Parathyroid adenoma (tissue), 2 donors: ENCODE measurements at regions not wholly inside any gene's neighbourhood (a gene's known extent, or its start where the extent isn't known, plus 50 kb on each side); places are given as distances from the start of the nearest gene placed in this dataset.
"Not testable (repeated sequence)": the region's sequence is repeated elsewhere in the genome, so short reads cannot be mapped to it uniquely, and the experiment has no call there.

Experiments
- H2AFZ ChIP-seq: fragments of 300-600 bp; sonication (generic); one replicate; pipeline ENCODE4 v1.7.0; 2017; ENCODE audit warnings: antibody characterized with exemption, mild to moderate bottlenecking
- H3K27ac ChIP-seq: fragments of 300-600 bp; sonication (generic); one replicate; pipeline ENCODE4 v1.7.0; 2017
- H3K27me3 ChIP-seq: fragments of 300-600 bp; sonication (generic); one replicate; pipeline ENCODE4 v1.7.0; 2017; ENCODE audit warnings: low read length; ENCODE audit not compliant: control insufficient read depth, insufficient read depth
- H3K36me3 ChIP-seq: fragments of 300-600 bp; sonication (generic); one replicate; pipeline ENCODE4 v1.7.0; 2017; ENCODE audit warnings: low read length; ENCODE audit not compliant: control insufficient read depth, insufficient read depth
- H3K4me1 ChIP-seq: fragments of 300-600 bp; sonication (generic); one replicate; pipeline ENCODE4 v1.7.0; 2017; ENCODE audit warnings: control low read depth
- H3K4me2 ChIP-seq: fragments of 300-600 bp; sonication (generic); one replicate; pipeline ENCODE4 v1.7.0; 2017; ENCODE audit warnings: low read length
- H3K4me3 ChIP-seq: fragments of 300-600 bp; sonication (generic); one replicate; pipeline ENCODE4 v1.7.0; 2017; ENCODE audit warnings: low read depth, low read length
- H3K79me2 ChIP-seq: fragments of 300-600 bp; sonication (generic); one replicate; pipeline ENCODE4 v1.7.0; 2017; ENCODE audit warnings: control low read depth
- H3K9ac ChIP-seq: fragments of 300-600 bp; sonication (generic); one replicate; pipeline ENCODE4 v1.7.0; 2017; ENCODE audit warnings: mild to moderate bottlenecking
- H3K9me3 ChIP-seq: fragments of 300-600 bp; sonication (generic); one replicate; pipeline ENCODE4 v1.7.0; 2017; ENCODE audit warnings: low read length; ENCODE audit not compliant: control insufficient read depth
- CTCF ChIP-seq: fragments of 300-600 bp; sonication (generic); IDR thresholded peaks from one replicate; pipeline ENCODE4 v1.7.0; 2017; ENCODE audit warnings: antibody characterized with exemption, mild to moderate bottlenecking
- donor health status: primary hyperparathyroidism.

GRCh38 chr4:103853627-103854026 is 133.8 kb upstream of the TACR3 start:
- Histone ChIP-seq H3K4me3 (no peak overlapping the region), H3K36me3 (no peaks in the 10 kb centered on the region), H3K9me3 (no peaks in the 10 kb centered on the region), H3K9ac (no peak overlapping the region), H3K79me2 (no peaks in the 10 kb centered on the region), H3K27me3 (no peaks in the 10 kb centered on the region), H3K4me2 (no peak overlapping the region), H3K4me1 (no peaks in the 10 kb centered on the region), H2AFZ (no peak overlapping the region), H3K27ac (no peak overlapping the region)
- no peak for TF ChIP-seq CTCF

GRCh38 chr4:103853146-103853545 is 133.4 kb upstream of the TACR3 start:
- no peak overlapping the region for H2AFZ ChIP-seq
- H3K4me2 ChIP-seq = no peak overlapping the region
- TF ChIP-seq CTCF = no peak
- no peaks in the 10 kb centered on the region for H3K79me2 ChIP-seq
- H3K9ac ChIP-seq = no peak overlapping the region
- no peaks in the 10 kb centered on the region for H3K27me3 ChIP-seq
- H3K9me3 ChIP-seq = no peaks in the 10 kb centered on the region
- H3K36me3 ChIP-seq = no peaks in the 10 kb centered on the region
- no peaks in the 10 kb centered on the region for H3K4me1 ChIP-seq
- H3K27ac ChIP-seq = no peak overlapping the region
- H3K4me3 ChIP-seq = no peak overlapping the region

- Histone ChIP-seq H2AFZ (no peak overlapping the region), H3K4me1 (no peaks in the 10 kb centered on the region), H3K9me3 (no peaks in the 10 kb centered on the region), H3K27ac (no peak overlapping the region), H3K79me2 (no peaks in the 10 kb centered on the region), H3K4me3 (no peak overlapping the region), H3K27me3 (no peaks in the 10 kb centered on the region), H3K9ac (no peak overlapping the region), H3K36me3 (no peaks in the 10 kb centered on the region), H3K4me2 (no peak overlapping the region)
- TF ChIP-seq CTCF = no peak
These were observed 125.3 kb upstream of the TACR3 start for GRCh38 chr4:103845075-103845474.

- no peak for TF ChIP-seq CTCF
- H3K36me3 ChIP-seq = no peaks in the 10 kb centered on the region
These were observed 123.0 kb upstream of the TACR3 start for GRCh38 chr4:103842637-103843239.

GRCh38 chr4:103842076-103842475 is 122.3 kb upstream of the TACR3 start:
- Histone ChIP-seq H3K27ac (no peak overlapping the region), H3K4me1 (no peaks in the 10 kb centered on the region), H3K9ac (no peak overlapping the region), H3K9me3 (no peaks in the 10 kb centered on the region), H2AFZ (no peak overlapping the region), H3K27me3 (no peaks in the 10 kb centered on the region), H3K4me2 (no peak overlapping the region), H3K4me3 (no peak overlapping the region), H3K79me2 (no peaks in the 10 kb centered on the region), H3K36me3 (no peaks in the 10 kb centered on the region)
- TF ChIP-seq CTCF = no peak

More at GRCh38 chr4:103842637-103843239, 123.0 kb upstream of the TACR3 start:
- no peaks in the 10 kb centered on the region for H3K79me2 ChIP-seq
- no peak overlapping the region for H3K4me3 ChIP-seq
- H3K27me3 ChIP-seq = no peaks in the 10 kb centered on the region
- no peak overlapping the region for H3K4me2 ChIP-seq
- H3K9ac ChIP-seq = no peak overlapping the region
- no peak overlapping the region for H3K27ac ChIP-seq
- no peak overlapping the region for H2AFZ ChIP-seq
- H3K9me3 ChIP-seq = no peaks in the 10 kb centered on the region
- no peaks in the 10 kb centered on the region for H3K4me1 ChIP-seq

- not testable (repeated sequence) for H3K4me3 ChIP-seq, H3K79me2 ChIP-seq, H3K36me3 ChIP-seq, H3K4me2 ChIP-seq, H3K27ac ChIP-seq, H3K9ac ChIP-seq, H2AFZ ChIP-seq, H3K4me1 ChIP-seq, H3K9me3 ChIP-seq, H3K27me3 ChIP-seq
These were observed 90.5 kb upstream of the TACR3 start for GRCh38 chr4:103810308-103810707.
